ENCODE measurements at regions not wholly inside any gene's neighbourhood (a gene's known extent, or its start where the extent isn't known, plus 50 kb on each side); places are given as distances from the start of the nearest gene placed in this dataset.

DNA sequence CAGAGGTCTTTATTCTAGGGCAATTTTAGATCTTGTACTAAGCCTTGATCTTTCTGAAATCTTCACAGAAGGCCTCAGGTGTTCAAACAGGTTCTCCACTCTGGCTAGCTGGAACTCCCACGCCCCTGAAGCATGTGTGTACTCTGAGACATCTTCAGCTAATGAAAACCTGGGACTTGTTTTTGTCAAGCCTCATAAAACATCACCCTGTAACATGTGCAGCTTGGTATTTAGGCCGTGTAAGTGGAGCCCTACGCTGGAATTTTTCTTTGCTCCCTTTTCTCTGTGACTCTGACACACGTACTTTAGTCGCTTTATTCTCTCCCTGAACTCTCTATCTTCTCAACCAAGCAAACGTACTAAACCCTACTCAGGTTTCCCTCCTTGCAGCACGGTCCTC is 701.9 kb upstream of the ZP4 start:
- Mint-ChIP-seq H3K27me3 (peaks cover 17% of the 10 kb centered on the region), H3K27ac (no peak overlapping the region), H3K4me3 (ENCODE audit: low read depth) (no peak overlapping the region), H3K36me3 (ENCODE audit: insufficient read depth) (no peaks in the 10 kb centered on the region), H3K4me1 (ENCODE audit: low read depth) (peaks cover 5% of the 10 kb centered on the region), H3K9me3 (ENCODE audit: low read depth) (no peaks in the 10 kb centered on the region)
- TF ChIP-seq, protein P1, sequence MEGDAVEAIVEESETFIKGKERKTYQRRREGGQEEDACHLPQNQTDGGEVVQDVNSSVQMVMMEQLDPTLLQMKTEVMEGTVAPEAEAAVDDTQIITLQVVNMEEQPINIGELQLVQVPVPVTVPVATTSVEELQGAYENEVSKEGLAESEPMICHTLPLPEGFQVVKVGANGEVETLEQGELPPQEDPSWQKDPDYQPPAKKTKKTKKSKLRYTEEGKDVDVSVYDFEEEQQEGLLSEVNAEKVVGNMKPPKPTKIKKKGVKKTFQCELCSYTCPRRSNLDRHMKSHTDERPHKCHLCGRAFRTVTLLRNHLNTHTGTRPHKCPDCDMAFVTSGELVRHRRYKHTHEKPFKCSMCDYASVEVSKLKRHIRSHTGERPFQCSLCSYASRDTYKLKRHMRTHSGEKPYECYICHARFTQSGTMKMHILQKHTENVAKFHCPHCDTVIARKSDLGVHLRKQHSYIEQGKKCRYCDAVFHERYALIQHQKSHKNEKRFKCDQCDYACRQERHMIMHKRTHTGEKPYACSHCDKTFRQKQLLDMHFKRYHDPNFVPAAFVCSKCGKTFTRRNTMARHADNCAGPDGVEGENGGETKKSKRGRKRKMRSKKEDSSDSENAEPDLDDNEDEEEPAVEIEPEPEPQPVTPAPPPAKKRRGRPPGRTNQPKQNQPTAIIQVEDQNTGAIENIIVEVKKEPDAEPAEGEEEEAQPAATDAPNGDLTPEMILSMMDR (IDR thresholded peaks at IDR 0.05; ENCODE audit: unreplicated experiment) = no peak
- no peak for DNase-seq (ENCODE audit: low spot score, unreplicated experiment)

DNA sequence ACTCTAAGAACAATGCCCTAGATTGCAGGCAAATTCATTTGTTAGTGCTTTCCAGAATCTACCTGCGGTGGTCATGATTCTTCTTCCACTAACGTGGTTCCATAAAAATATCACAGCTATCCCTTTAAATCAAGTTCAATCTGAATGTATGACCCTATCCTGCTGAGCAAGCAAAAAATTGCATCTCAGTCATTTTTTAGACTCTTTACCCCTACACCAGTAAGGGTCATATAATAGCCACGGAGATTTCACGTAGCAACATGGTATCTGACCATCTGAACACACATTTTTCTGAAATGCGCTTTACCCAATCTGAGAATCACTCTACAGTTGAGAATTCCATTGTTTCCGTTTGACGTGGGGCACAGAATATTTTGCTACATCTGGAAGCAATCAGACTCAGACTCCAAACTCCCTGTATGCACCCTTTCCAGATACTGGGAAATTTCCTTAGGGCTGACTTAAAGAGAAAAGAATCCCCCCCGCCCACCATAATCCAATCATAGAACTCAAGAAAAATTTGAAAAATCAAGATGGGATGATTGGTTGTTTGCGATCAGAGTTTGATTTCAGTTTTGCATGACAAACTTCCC is 699.2 kb upstream of the ZP4 start:
- Mint-ChIP-seq H3K4me1 (ENCODE audit: low read depth) (peaks cover 6% of the 10 kb centered on the region), H3K27me3 (peaks cover 30% of the 10 kb centered on the region), H3K4me3 (ENCODE audit: low read depth) (no peak overlapping the region), H3K27ac (no peak overlapping the region), H3K36me3 (ENCODE audit: insufficient read depth) (no peaks in the 10 kb centered on the region), H3K9me3 (ENCODE audit: low read depth) (no peaks in the 10 kb centered on the region)
- no peak for DNase-seq (ENCODE audit: low spot score, unreplicated experiment)
- TF ChIP-seq, protein P1 (IDR thresholded peaks at IDR 0.05; ENCODE audit: unreplicated experiment) = no peak

DNA sequence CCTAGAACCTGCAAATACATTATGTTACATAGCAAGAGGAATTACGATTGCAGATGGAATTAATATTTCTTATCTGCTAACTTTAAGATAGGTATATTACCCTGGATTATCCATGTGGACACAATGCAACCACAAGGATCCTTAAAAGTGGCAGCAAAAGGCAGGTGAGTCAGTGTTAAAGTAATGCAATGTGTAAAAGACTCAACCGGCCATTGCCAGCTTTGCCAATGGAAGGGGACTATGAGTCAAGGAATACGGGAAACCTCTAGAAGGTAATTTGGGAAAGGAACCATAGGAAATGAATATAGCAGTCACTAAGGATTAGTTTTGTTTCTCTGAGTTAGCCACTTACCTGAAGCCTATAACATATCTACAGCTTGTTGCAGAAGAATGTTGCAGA is 692.1 kb upstream of the ZP4 start:
- Mint-ChIP-seq H3K36me3 (ENCODE audit: insufficient read depth) (no peaks in the 10 kb centered on the region), H3K27me3 (peaks cover 37% of the 10 kb centered on the region), H3K4me3 (ENCODE audit: low read depth) (no peak overlapping the region), H3K27ac (no peak overlapping the region), H3K4me1 (ENCODE audit: low read depth) (peaks cover 2% of the 10 kb centered on the region), H3K9me3 (ENCODE audit: low read depth) (no peaks in the 10 kb centered on the region)
- DNase-seq (ENCODE audit: low spot score, unreplicated experiment) = no peak
- TF ChIP-seq, protein P1 (IDR thresholded peaks at IDR 0.05; ENCODE audit: unreplicated experiment) = no peak

DNA sequence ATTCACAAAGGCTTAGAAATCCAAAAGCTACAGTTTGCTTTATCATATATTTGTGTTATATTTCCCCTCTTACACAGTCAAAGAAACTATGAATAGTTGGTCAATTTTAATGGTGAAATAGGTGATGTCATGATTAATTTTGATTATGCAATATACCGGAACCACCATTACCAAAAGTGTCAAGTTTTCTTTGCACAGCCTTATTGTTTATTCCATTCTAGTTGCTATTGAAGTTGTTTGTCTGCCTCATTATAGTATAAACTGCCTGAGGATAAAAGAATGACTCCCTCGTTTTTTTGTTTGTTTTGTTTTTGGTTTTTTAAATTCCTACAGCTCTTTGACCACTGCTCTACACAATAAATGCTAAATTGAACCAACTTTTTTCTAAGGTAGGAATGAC is 690.6 kb upstream of the ZP4 start:
- TF ChIP-seq, protein P1 (IDR thresholded peaks at IDR 0.05; ENCODE audit: unreplicated experiment) = no peak
- no peaks in the 10 kb centered on the region for H3K36me3 Mint-ChIP-seq (ENCODE audit: insufficient read depth)
- H3K27ac Mint-ChIP-seq = no peak overlapping the region
- no peak overlapping the region for H3K4me3 Mint-ChIP-seq (ENCODE audit: low read depth)
- H3K9me3 Mint-ChIP-seq (ENCODE audit: low read depth) = peaks cover 2% of the 10 kb centered on the region
- H3K4me1 Mint-ChIP-seq (ENCODE audit: low read depth) = no peaks in the 10 kb centered on the region
- no peak for DNase-seq (ENCODE audit: low spot score, unreplicated experiment)
- H3K27me3 Mint-ChIP-seq = peaks cover 33% of the 10 kb centered on the region

DNA sequence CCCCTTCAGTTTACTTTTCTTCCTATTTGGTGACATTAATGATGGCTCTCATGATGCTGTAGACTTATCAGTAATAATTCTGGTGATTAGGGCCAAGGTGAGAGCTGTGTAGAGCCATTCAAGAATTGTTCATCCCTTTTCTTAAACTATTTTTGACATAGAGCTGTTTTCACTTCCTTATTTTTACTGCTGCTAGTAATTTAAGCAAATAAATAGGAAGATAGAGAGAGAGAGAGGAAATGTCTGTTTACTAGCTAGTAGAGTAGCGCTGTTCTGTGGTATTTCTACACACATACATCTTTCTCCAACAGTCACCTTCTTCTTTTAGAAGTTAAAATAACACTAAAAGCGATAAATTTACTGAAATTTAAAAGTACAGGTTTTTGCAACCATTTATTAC is 678.0 kb upstream of the ZP4 start:
- no peak overlapping the region for H3K27ac Mint-ChIP-seq
- no peaks in the 10 kb centered on the region for H3K9me3 Mint-ChIP-seq (ENCODE audit: low read depth)
- H3K4me3 Mint-ChIP-seq (ENCODE audit: low read depth) = no peak overlapping the region
- peaks cover 3% of the 10 kb centered on the region for H3K27me3 Mint-ChIP-seq
- H3K36me3 Mint-ChIP-seq (ENCODE audit: insufficient read depth) = no peaks in the 10 kb centered on the region
- no peak for DNase-seq (ENCODE audit: low spot score, unreplicated experiment)
- TF ChIP-seq, protein P1 (IDR thresholded peaks at IDR 0.05; ENCODE audit: unreplicated experiment) = no peak
- H3K4me1 Mint-ChIP-seq (ENCODE audit: low read depth) = no peaks in the 10 kb centered on the region

All from progenitor cell of endocrine pancreas (in vitro differentiated cells).